ENCODE measurements at regions not wholly inside any gene's neighbourhood (a gene's known extent, or its start where the extent isn't known, plus 50 kb on each side); places are given as distances from the start of the nearest gene placed in this dataset.

DNA sequence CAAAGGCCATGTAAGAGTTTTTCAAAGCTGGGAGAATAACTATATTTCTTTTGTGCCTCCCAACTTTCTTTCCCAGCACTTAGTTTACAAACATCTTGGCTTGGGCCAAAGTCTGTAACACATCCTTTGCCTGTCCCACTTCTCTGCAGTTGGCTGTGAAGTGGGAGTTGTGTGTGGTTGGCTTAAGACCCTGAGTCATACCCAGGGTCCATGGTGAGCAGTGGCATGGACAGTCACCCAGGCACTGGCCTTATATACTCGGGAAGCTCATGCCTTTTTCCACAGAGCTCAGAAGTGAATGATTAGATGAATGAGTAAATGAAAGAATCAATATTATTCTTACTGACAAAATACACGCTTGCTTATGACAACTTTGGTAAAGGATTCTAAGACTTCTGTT is 231.4 kb downstream of the BLID start:
- TF ChIP-seq CTCF (IDR thresholded peaks at IDR 0.05; ENCODE audit: insufficient read depth, low read length, poor library complexity, severe bottlenecking), result no peak
- TF ChIP-seq EZH2phosphoT487 (conservative IDR thresholded peaks at IDR 0.05; ENCODE audit: low read length), result no peak

Measured in SU-DHL-6 (cell line).